AG09319 (cell line): ENCODE measurements at regions not wholly inside any gene's neighbourhood (a gene's known extent, or its start where the extent isn't known, plus 50 kb on each side); places are given as distances from the start of the nearest gene placed in this dataset.
"Not testable (repeated sequence)": the region's sequence is repeated elsewhere in the genome, so short reads cannot be mapped to it uniquely, and the experiment has no call there.

Source experiments
- DNase-seq: peaks from one replicate; pipeline ENCODE4 v3.0.0-alpha.2; 2010; ENCODE audit warnings: low read depth; ENCODE audit errors: extremely low read depth
- TF ChIP-seq, protein P1 (sequence below): IDR thresholded peaks from 2 replicates; pipeline ENCODE4 v1.5.1; 2011; ENCODE audit warnings: low read depth, mild to moderate bottlenecking, inconsistent platforms, low read length, moderate library complexity

GRCh38 chr2:154961676-154962075, 263.2 kb downstream of the KCNJ3 start:
- TF ChIP-seq, protein P1, sequence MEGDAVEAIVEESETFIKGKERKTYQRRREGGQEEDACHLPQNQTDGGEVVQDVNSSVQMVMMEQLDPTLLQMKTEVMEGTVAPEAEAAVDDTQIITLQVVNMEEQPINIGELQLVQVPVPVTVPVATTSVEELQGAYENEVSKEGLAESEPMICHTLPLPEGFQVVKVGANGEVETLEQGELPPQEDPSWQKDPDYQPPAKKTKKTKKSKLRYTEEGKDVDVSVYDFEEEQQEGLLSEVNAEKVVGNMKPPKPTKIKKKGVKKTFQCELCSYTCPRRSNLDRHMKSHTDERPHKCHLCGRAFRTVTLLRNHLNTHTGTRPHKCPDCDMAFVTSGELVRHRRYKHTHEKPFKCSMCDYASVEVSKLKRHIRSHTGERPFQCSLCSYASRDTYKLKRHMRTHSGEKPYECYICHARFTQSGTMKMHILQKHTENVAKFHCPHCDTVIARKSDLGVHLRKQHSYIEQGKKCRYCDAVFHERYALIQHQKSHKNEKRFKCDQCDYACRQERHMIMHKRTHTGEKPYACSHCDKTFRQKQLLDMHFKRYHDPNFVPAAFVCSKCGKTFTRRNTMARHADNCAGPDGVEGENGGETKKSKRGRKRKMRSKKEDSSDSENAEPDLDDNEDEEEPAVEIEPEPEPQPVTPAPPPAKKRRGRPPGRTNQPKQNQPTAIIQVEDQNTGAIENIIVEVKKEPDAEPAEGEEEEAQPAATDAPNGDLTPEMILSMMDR = no peak
- DNase-seq = no peak

DNA sequence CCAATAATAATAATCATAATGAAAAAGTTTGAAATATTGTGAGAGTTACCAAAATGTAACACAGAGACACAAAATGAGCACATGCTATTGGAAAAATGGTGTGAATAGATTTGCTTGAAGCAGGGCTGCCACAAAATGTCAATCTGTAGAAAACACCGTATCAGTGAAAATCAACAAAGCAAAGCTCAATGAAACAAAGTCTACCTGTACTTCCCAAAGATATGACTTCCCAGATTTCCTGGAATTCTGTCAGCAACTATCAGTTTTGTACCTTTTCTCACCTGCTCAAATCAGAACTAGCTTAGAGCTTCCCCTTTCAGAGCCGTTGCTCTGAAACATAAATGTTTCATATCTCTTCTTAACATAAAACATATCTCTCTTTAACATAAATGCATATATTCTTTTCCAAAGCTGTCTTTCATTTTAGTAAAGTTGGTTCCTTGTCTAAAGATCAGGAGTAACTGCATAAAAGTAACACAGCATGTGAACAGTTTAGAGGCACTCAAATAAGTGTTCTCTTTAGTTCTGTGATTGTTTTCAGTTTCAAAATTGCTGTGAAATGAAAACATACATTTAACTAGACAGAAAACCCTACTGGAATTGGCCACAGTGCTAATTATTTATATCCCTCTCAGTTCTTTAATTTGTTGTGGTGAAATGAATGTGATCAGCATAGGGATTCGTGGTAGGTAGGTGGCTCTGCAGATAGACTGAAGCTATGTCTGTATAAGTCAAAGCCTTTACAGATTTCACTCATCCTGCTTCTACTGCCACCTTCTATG, 262.5 kb downstream of the KCNJ3 start:
- DNase-seq = no peak
- TF ChIP-seq, protein P1 = no peak

- TF ChIP-seq, protein P1 = no peak
- DNase-seq = no peak
Measured at GRCh38 chr2:154952346-154952980, 254.0 kb downstream of the KCNJ3 start.

GRCh38 chr2:154947416-154947815, 248.9 kb downstream of the KCNJ3 start:
- not testable (repeated sequence) for DNase-seq

- DNase-seq = no peak
- TF ChIP-seq, protein P1 = no peak
Measured at GRCh38 chr2:154945984-154946383, 247.5 kb downstream of the KCNJ3 start.

GRCh38 chr2:154941379-154941778, 242.9 kb downstream of the KCNJ3 start:
- TF ChIP-seq, protein P1 = no peak
- no peak for DNase-seq

DNA sequence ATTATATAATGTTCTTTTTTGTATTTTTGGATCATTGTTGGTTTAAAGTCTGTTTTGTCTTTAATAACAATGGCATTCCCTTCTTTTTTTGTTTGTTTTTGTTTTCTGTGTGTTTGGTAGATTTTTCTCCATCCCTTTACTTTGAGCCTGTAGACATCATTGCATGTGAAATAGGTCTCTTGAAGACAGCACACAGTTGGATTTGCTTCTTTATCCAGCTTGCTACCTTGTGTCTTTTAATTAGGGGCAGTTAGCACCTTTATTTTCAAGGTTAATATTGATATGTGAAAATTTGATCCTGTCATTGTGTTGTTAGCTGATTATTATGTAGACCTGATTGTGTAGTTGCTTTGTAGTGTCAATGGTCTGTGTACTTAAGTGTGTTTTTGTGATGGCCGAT, 235.7 kb downstream of the KCNJ3 start:
- TF ChIP-seq, protein P1 = no peak
- no peak for DNase-seq
